ENCODE measurements at regions not wholly inside any gene's neighbourhood (a gene's known extent, or its start where the extent isn't known, plus 50 kb on each side); places are given as distances from the start of the nearest gene placed in this dataset.
"Not testable (repeated sequence)": the region's sequence is repeated elsewhere in the genome, so short reads cannot be mapped to it uniquely, and the experiment has no call there.

GRCh38 chr2:33704406-33704855 is 105.3 kb upstream of the FAM98A start:
- DNase-seq (ENCODE audit: low read depth) = no peak

DNA sequence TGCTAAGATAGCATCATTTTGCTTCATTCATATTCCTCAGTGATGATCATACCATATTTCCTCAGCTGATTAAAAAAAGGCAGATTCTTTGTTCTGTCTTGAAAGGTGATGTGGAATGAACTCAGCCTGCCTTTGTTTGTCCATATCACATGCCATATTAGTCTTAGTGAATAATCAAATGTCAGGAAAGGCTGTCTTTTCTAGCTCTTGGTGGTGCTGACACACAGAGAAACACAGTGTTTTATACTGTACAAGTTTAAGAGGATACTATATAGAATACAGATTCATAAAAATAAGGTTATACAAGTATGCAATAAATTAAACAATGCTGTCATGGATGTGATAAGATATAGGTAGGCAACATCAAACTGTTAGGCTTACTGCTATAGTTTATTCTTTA is 97.1 kb upstream of the FAM98A start:
- DNase-seq (ENCODE audit: low read depth) = no peak

DNA sequence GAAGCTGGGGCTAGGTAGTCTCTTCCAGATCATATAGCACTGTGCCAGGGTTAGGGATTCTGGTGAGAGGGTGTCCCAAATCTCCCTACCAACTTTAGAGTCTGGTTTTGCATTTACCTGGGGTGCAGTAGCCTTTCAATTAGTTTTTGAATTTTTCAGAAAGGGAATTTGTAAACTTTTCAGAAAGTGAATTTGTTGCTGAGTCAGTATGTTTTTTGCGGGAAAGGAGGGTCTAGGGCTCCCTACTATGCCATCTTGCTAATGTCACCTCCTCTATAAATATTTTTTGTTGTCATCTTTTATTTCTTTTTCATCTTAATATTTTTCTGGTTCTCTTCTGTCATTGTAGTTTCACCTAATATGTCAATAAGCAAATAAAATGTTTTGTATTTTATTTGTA is 95.8 kb upstream of the FAM98A start:
- no peak for DNase-seq (ENCODE audit: low read depth)

- DNase-seq (ENCODE audit: low read depth) = not testable (repeated sequence)
Measured at GRCh38 chr2:33690686-33691085, 91.6 kb upstream of the FAM98A start.

DNA sequence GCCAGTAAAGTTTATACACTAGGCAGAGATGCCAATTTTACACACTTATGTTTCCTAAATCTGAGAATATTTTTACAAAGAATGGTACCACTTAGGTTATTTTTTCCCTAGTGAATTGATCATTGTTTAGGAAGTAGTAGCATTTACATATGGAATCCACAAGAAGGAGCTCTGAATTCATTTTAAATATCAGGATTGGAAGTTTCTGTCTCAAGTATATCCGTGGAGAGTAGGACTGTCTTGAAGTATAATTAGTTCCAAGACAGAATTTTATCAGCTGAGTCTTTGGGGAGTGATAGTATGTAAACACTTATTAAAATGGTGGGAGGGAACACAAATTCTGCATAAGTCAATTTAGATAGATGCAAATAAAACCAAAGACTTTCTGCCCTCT is 82.3 kb upstream of the FAM98A start:
- no peak for DNase-seq (ENCODE audit: low read depth)

DNA sequence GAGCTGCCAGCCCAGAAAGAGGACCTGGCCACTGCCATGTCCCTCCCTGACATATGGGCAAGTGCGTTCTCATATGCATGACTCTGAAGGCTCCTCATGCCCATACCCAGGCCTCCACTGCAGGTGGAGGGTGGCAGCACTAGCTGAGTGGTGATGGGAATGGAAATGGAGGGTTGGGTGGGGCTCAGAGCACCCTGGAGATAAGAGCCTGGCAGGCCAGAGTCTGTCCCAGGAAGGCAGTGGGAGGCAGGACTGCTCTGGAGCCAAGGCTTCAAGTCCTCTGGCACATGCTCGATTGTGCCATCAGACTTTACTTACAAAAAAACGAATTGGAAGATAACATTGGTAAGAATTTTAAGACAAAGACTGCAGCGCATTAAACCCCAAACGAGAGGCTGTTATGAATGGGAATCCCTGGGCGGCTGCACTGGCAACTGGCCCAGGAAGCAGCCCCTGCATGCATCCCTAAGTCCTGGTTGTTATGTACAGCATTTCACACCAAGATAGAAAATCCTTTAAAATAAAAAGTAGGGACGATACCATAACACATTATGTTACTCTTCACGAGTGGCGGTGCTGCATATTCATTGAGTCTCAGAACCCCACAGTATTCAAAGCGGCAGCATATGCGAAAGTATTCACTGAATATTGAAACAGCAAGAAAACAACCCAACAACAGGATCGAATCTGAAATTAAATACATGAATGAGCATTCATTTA is 81.7 kb upstream of the FAM98A start:
- no peak for DNase-seq (ENCODE audit: low read depth)

- no peak for DNase-seq (ENCODE audit: low read depth)
Measured at GRCh38 chr2:33678436-33678835, 79.3 kb upstream of the FAM98A start.

DNA sequence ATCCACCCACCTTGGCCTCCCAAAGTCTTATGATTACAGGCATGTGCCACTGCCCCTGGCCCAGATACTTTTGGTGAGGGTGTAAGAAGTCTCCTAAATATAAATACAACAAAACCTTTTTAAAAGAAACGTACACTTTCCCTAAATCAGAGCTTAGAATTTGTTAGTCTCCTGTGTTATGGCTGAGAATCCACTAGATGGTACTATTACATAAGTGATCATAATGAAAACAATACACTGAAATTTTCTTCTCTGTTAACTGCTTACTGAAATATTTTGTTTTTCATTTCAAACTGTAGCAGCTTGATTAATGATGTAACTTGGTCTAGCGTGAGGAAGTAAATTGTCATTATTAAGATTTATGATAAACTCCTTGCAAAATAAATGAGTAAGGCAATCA is 74.8 kb upstream of the FAM98A start:
- DNase-seq (ENCODE audit: low read depth) = no peak

DNA sequence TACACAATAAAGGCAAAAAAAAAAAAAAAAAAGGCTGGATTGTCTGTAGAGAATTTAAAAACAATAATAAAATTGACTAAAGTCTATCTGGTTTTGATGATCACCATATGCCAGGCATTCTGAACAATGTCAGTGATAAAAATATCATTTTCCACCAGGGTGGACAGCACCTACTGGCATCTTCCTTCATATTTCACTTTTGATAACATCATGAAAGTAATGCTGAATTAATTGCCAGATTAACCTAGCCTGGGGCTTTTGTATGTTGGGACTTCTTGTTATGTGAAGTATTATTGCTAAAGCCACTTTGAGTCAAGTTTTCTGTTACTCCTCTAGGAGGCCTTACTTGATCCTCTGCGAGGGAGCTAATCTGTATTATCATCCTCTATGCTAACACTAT is 73.8 kb upstream of the FAM98A start:
- no peak for DNase-seq (ENCODE audit: low read depth)

- no peak for DNase-seq (ENCODE audit: low read depth)
Measured at GRCh38 chr2:33672389-33672788, 73.3 kb upstream of the FAM98A start.

GRCh38 chr2:33671198-33671597 is 72.1 kb upstream of the FAM98A start:
- DNase-seq (ENCODE audit: low read depth) = no peak

GRCh38 chr2:33670392-33670937 is 71.4 kb upstream of the FAM98A start:
- no peak for DNase-seq (ENCODE audit: low read depth)

GRCh38 chr2:33666879-33667278 is 67.8 kb upstream of the FAM98A start:
- DNase-seq (ENCODE audit: low read depth) = no peak

DNA sequence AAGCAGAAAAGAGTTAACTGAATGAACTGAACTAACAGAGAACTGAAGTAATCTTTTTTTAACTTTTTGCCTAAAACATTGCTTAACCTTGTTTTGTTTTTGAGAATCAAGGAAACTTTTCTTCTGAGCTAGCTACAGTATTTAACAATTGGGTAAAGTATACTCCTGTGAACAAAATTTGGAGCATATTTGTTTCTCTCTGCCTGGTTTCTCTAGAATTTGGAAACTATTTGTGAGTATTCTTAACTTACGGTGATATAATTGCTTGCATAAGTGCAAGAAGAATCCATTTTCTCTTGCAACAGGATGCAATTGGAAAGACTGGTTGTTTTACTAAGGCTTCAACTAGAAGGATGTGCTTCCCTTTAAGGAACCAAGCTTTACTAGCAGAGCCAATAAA is 65.9 kb upstream of the FAM98A start:
- no peak for DNase-seq (ENCODE audit: low read depth)

DNA sequence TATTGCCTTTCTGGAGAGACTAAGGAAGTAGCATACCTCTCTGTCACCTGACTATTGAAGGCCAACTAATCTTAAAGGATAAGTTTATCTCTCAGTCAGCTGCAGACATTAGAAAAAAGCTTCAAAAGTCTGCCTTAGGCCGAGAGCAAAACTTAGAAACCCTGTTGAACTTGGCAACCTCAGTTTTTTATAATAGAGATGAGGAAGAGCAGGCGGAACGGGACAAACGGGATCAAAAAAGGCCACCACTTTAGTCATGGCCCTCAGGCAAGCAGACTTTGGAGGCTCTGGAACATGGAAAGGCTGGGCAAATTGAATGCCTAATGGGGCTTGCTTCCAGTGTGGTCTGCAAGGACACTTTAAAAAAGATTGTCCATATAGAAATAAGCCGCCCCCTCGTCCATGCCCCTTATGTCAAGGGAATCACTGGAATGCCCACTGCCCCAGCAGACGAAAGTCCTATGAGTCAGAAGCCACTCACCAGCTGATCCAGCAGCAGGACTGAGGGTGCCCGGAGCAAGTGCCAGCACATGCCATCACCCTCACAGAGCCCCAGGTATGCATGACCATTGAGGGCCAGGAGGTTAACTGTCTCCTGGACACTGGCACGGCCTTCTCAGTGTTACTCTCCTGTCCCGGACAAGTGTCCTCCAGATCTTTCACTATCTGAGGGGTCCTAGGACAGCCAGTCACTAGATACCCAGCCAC is 61.5 kb upstream of the FAM98A start:
- DNase-seq (ENCODE audit: low read depth) = no peak

DNA sequence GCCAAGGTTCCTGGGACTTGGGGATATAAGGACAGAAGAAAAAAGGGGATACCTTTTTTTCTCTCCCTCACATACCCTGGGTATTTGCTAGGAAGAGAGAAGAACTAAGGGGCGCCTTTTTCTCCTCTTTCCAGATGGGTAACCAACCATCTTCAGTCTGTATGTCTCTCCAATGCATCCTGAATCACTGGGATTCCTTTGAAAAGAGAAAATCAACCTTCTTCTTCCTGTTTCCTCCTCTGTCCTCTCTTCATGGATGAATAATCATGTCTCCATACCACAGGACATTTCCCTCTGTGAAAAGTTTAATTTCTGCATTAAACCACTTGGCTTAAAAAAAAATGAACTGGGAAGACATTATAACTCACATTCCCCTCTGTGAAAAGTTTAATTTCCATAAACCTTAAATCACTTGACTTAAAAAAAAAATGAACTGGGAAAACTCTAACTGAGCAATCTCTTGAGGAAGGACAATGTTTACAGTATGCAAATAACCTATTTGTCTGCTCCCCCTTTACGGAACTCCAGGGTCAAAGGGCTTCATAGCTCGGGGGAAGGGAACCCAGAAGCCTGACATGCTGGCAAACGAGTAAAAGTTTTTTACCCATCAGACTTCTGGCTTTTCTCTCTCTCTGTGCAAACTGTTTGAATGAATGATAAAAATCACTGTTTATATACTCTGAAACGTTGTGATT is 56.7 kb upstream of the FAM98A start:
- DNase-seq (ENCODE audit: low read depth) = no peak

DNA sequence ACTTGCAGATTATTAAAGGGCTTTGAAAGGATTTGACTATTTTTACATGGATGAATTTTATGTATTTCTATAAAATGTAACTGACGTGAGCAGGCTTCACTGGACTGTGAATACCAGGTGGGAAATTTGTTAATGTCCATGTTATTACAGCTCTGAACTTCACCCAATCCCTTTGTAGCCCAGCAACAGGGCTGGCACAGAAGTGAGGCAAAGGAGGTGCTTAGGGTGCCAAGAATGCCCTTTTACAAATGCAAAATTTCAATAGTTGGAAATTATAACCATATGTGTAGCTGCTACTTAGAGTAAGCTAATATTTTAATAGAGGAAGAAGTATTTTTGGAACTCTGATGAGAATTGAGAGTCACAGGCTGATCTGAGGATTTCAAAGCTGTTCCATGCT is 53.7 kb upstream of the FAM98A start:
- no peak for DNase-seq (ENCODE audit: low read depth)

- DNase-seq (ENCODE audit: low read depth) = no peak
Measured at GRCh38 chr2:33650171-33650570, 51.1 kb upstream of the FAM98A start.

Data from T follicular helper cell (primary cell).